ENCODE measurements at regions not wholly inside any gene's neighbourhood (a gene's known extent, or its start where the extent isn't known, plus 50 kb on each side); places are given as distances from the start of the nearest gene placed in this dataset.

GRCh38 chr13:105153611-105154010, 1381.9 kb downstream of the EFNB2 start:
- H3K79me2 ChIP-seq (ENCODE audit: insufficient read depth, low read depth, low read length) = no peaks in the 10 kb centered on the region
- H3K9me3 ChIP-seq (ENCODE audit: low read length) = no peaks in the 10 kb centered on the region
- no peak overlapping the region for H3K4me3 ChIP-seq (ENCODE audit: low read depth, low read length, poor library complexity, severe bottlenecking)
- H3K36me3 ChIP-seq (ENCODE audit: insufficient read depth, low read length) = no peaks in the 10 kb centered on the region
- no peaks in the 10 kb centered on the region for H3K9me2 ChIP-seq (ENCODE audit: insufficient read depth, low read length)
- no peaks in the 10 kb centered on the region for H3K4me1 ChIP-seq (ENCODE audit: insufficient read depth, low read length, poor library complexity, severe bottlenecking)
- no peak overlapping the region for H2AFZ ChIP-seq (ENCODE audit: low read length)
- ChIA-PET POLR2A (no interaction called here), CTCF (ENCODE audit: unreplicated experiment) (no interaction called here)
- no peak for DNase-seq (ENCODE audit: low spot score)
- TF ChIP-seq CTCF (conservative IDR thresholded peaks at IDR 0.05; ENCODE audit: low read length) (no peak), EZH2phosphoT487 (IDR thresholded peaks at IDR 0.05; ENCODE audit: borderline replicate concordance, low read depth, low read length) (no peak)
- H3K4me2 ChIP-seq (ENCODE audit: low read length) = no peak overlapping the region
- H3K27ac ChIP-seq (ENCODE audit: low read depth, low read length, poor library complexity, severe bottlenecking) = no peak overlapping the region
- no TSS peak for BruUV-seq (replicated peaks)
- H4K20me1 ChIP-seq (ENCODE audit: insufficient read depth, low read length) = no peaks in the 10 kb centered on the region
- intact Hi-C loops (cut with micrococcal nuclease; ENCODE audit: unreplicated experiment) = no loop called here

- intact Hi-C loops (cut with micrococcal nuclease; ENCODE audit: unreplicated experiment) = no loop called here
- BruUV-seq (replicated peaks) = no TSS peak
- Histone ChIP-seq H3K4me2 (ENCODE audit: low read length) (no peak overlapping the region), H3K36me3 (ENCODE audit: insufficient read depth, low read length) (no peaks in the 10 kb centered on the region), H3K79me2 (ENCODE audit: insufficient read depth, low read depth, low read length) (no peaks in the 10 kb centered on the region), H3K4me1 (ENCODE audit: insufficient read depth, low read length, poor library complexity, severe bottlenecking) (no peaks in the 10 kb centered on the region), H3K27ac (ENCODE audit: low read depth, low read length, poor library complexity, severe bottlenecking) (no peak overlapping the region), H4K20me1 (ENCODE audit: insufficient read depth, low read length) (no peaks in the 10 kb centered on the region), H3K4me3 (ENCODE audit: low read depth, low read length, poor library complexity, severe bottlenecking) (no peak overlapping the region), H3K9me2 (ENCODE audit: insufficient read depth, low read length) (no peaks in the 10 kb centered on the region), H2AFZ (ENCODE audit: low read length) (no peak overlapping the region), H3K9me3 (ENCODE audit: low read length) (no peaks in the 10 kb centered on the region)
- ChIA-PET CTCF (ENCODE audit: unreplicated experiment) (no interaction called here), POLR2A (no interaction called here)
- no peak for TF ChIP-seq EZH2phosphoT487 (IDR thresholded peaks at IDR 0.05; ENCODE audit: borderline replicate concordance, low read depth, low read length)
- no peak for TF ChIP-seq CTCF (conservative IDR thresholded peaks at IDR 0.05; ENCODE audit: low read length)
- DNase-seq (ENCODE audit: low spot score) = no peak
These were observed 1383.8 kb downstream of the EFNB2 start for GRCh38 chr13:105151639-105152038.

- Histone ChIP-seq H3K36me3 (ENCODE audit: insufficient read depth, low read length) (no peaks in the 10 kb centered on the region), H3K79me2 (ENCODE audit: insufficient read depth, low read depth, low read length) (no peaks in the 10 kb centered on the region), H3K27ac (ENCODE audit: low read depth, low read length, poor library complexity, severe bottlenecking) (no peak overlapping the region), H3K4me1 (ENCODE audit: insufficient read depth, low read length, poor library complexity, severe bottlenecking) (no peaks in the 10 kb centered on the region), H3K4me3 (ENCODE audit: low read depth, low read length, poor library complexity, severe bottlenecking) (no peak overlapping the region), H3K9me2 (ENCODE audit: insufficient read depth, low read length) (no peaks in the 10 kb centered on the region), H4K20me1 (ENCODE audit: insufficient read depth, low read length) (no peaks in the 10 kb centered on the region), H3K4me2 (ENCODE audit: low read length) (no peak overlapping the region), H2AFZ (ENCODE audit: low read length) (no peak overlapping the region), H3K9me3 (ENCODE audit: low read length) (no peaks in the 10 kb centered on the region)
- ChIA-PET POLR2A (interaction anchor here (0.6 kb wide), 1 partner anchor 113 kb away, joined by 3 read pairs; no protein-coding TSS in a partner anchor), CTCF (ENCODE audit: unreplicated experiment) (no interaction called here)
- no peak for TF ChIP-seq EZH2phosphoT487 (IDR thresholded peaks at IDR 0.05; ENCODE audit: borderline replicate concordance, low read depth, low read length)
- TF ChIP-seq CTCF (conservative IDR thresholded peaks at IDR 0.05; ENCODE audit: low read length) = no peak
- DNase-seq (ENCODE audit: low spot score) = no peak
- intact Hi-C loops (cut with micrococcal nuclease; ENCODE audit: unreplicated experiment) = no loop called here
- BruUV-seq (replicated peaks) = no TSS peak
These were observed 1388.0 kb downstream of the EFNB2 start for GRCh38 chr13:105147461-105147860.

Data from OCI-LY7 (cell line).